G401.6 (cell line): ENCODE measurements at regions not wholly inside any gene's neighbourhood (a gene's known extent, or its start where the extent isn't known, plus 50 kb on each side); places are given as distances from the start of the nearest gene placed in this dataset.
"Not testable (repeated sequence)": the region's sequence is repeated elsewhere in the genome, so short reads cannot be mapped to it uniquely, and the experiment has no call there.

Experiments
- FAIRE-seq: peaks from 2 replicates; lab custom pipeline; 2012; peaks lifted over from hg19 to GRCh38; lab: Jason Lieb, UNC

- no peak for FAIRE-seq
Observed at GRCh38 chr12:30330565-30330964, 365.1 kb downstream of the IPO8 start.

GRCh38 chr12:30329281-30329680 is 366.4 kb downstream of the IPO8 start:
- FAIRE-seq, result no peak

GRCh38 chr12:30323008-30323407 is 372.7 kb downstream of the IPO8 start:
- FAIRE-seq, result no peak

GRCh38 chr12:30320561-30320960 is 375.1 kb downstream of the IPO8 start:
- no peak for FAIRE-seq

- FAIRE-seq, result no peak
Observed at GRCh38 chr12:30314506-30315100, 381.1 kb downstream of the IPO8 start.

- FAIRE-seq, result no peak
Observed at GRCh38 chr12:30308010-30308717, 387.5 kb downstream of the IPO8 start.

GRCh38 chr12:30304528-30304927 is 391.1 kb downstream of the IPO8 start:
- no peak for FAIRE-seq

GRCh38 chr12:30301291-30301690 is 394.4 kb downstream of the IPO8 start:
- FAIRE-seq, result no peak

- no peak for FAIRE-seq
Observed at GRCh38 chr12:30296486-30296885, 399.2 kb downstream of the IPO8 start.

GRCh38 chr12:30286345-30286926 is 409.2 kb downstream of the IPO8 start:
- no peak for FAIRE-seq

- FAIRE-seq, result no peak
Observed at GRCh38 chr12:30278401-30278800, 417.3 kb downstream of the IPO8 start.

- FAIRE-seq, result not testable (repeated sequence)
Observed at GRCh38 chr12:30272515-30272914, 423.2 kb downstream of the IPO8 start.

- FAIRE-seq, result no peak
Observed at GRCh38 chr12:30269496-30269895, 426.2 kb downstream of the IPO8 start.

- FAIRE-seq, result no peak
Observed at GRCh38 chr12:30268041-30268440, 427.6 kb downstream of the IPO8 start.

- no peak for FAIRE-seq
Observed at GRCh38 chr12:30263434-30263833, 432.2 kb downstream of the IPO8 start.

GRCh38 chr12:30257618-30258017 is 438.1 kb downstream of the IPO8 start:
- no peak for FAIRE-seq

- no peak for FAIRE-seq
Observed at GRCh38 chr12:30251546-30251945, 444.1 kb downstream of the IPO8 start.

- FAIRE-seq, result no peak
Observed at GRCh38 chr12:30243426-30243825, 452.2 kb downstream of the IPO8 start.

- FAIRE-seq, result no peak
Observed at GRCh38 chr12:30219047-30219446, 435.3 kb upstream of the TMTC1 start.

GRCh38 chr12:30218073-30218472 is 434.3 kb upstream of the TMTC1 start:
- no peak for FAIRE-seq

- FAIRE-seq, result no peak
Observed at GRCh38 chr12:30213166-30213565, 429.4 kb upstream of the TMTC1 start.

GRCh38 chr12:30211743-30212142 is 428.0 kb upstream of the TMTC1 start:
- FAIRE-seq, result no peak

- FAIRE-seq, result no peak
Observed at GRCh38 chr12:30203981-30204380, 420.2 kb upstream of the TMTC1 start.
